Smooth muscle cell (in vitro differentiated cells): ENCODE measurements at regions not wholly inside any gene's neighbourhood (a gene's known extent, or its start where the extent isn't known, plus 50 kb on each side); places are given as distances from the start of the nearest gene placed in this dataset.

ENCODE experiments used
- DNase-seq: peaks from one replicate; lab custom pipeline; 2025; ENCODE audit not compliant: unreplicated experiment; lab: John Stamatoyannopoulos, UW
- H2AFZ ChIP-seq: fragments of 200-600 bp; sonication (generic); 2 replicates; pipeline ENCODE4 v1.6.0; 2016; ENCODE audit warnings: antibody characterized with exemption, low read depth, mild to moderate bottlenecking
- H3F3A ChIP-seq: fragments of 200-600 bp; sonication (generic); 2 replicates; pipeline ENCODE4 v1.6.0; 2017; ENCODE audit warnings: antibody characterized with exemption, low read depth
- H3K27ac ChIP-seq: fragments of 200-600 bp; sonication (generic); 2 replicates; pipeline ENCODE4 v1.5.1; 2016; ENCODE audit warnings: low read depth, mild to moderate bottlenecking
- H3K27me3 ChIP-seq: fragments of 200-600 bp; sonication (generic); 2 replicates; pipeline ENCODE4 v1.6.1; 2016; ENCODE audit warnings: low read depth, mild to moderate bottlenecking
- H3K36me3 ChIP-seq: fragments of 200-600 bp; sonication (generic); 2 replicates; pipeline ENCODE4 v1.5.1; 2016; ENCODE audit warnings: low read depth
- H3K4me1 ChIP-seq: fragments of 200-600 bp; sonication (generic); 2 replicates; pipeline ENCODE4 v1.5.1; 2016; ENCODE audit warnings: low read depth
- H3K4me2 ChIP-seq: fragments of 200-600 bp; sonication (generic); 2 replicates; pipeline ENCODE4 v1.6.0; 2016; ENCODE audit warnings: mild to moderate bottlenecking
- H3K4me3 ChIP-seq: fragments of 200-600 bp; sonication (generic); 2 replicates; pipeline ENCODE4 v1.5.1; 2016; ENCODE audit warnings: mild to moderate bottlenecking
- H3K79me2 ChIP-seq: fragments of 200-600 bp; sonication (generic); 2 replicates; pipeline ENCODE4 v1.6.0; 2016; ENCODE audit warnings: low read depth, mild to moderate bottlenecking
- H3K9ac ChIP-seq: fragments of 200-600 bp; sonication (generic); 2 replicates; pipeline ENCODE4 v1.6.0; 2016; ENCODE audit warnings: low read depth
- H3K9me3 ChIP-seq: fragments of 200-600 bp; sonication (generic); replicated peaks from 2 replicates; pipeline ENCODE4 v1.5.1; 2016; ENCODE audit warnings: low read depth
- H4K20me1 ChIP-seq: fragments of 200-600 bp; sonication (generic); 2 replicates; pipeline ENCODE4 v1.6.0; 2016; ENCODE audit warnings: low read depth
- CTCF ChIP-seq: fragments of 200-600 bp; sonication (generic); IDR thresholded peaks from 2 replicates; pipeline ENCODE4 v1.5.1; 2017; ENCODE audit warnings: borderline replicate concordance, mild to moderate bottlenecking, antibody characterized with exemption; ENCODE audit not compliant: insufficient read depth, poor library complexity, severe bottlenecking
- WGBS: methylation state at CpG from one replicate; pipeline ENCODE4 v1.1.7; 2016; ENCODE audit warnings: low lambda C conversion rate; 5-methylcytosine and 5-hydroxymethylcytosine counted together

- no peak for DNase-seq
- H3K4me3 ChIP-seq = no peak overlapping the region
- H3K4me1 ChIP-seq = no peaks in the 10 kb centered on the region
- peak overlapping the region; percentile 73 for H3K27ac ChIP-seq
- H3K9me3 ChIP-seq = no peaks in the 10 kb centered on the region
- no peak for TF ChIP-seq CTCF
- H3K9ac ChIP-seq = no peak overlapping the region
- H3K4me2 ChIP-seq = no peak overlapping the region
- H3F3A ChIP-seq = peaks cover 7% of the 10 kb centered on the region
- H2AFZ ChIP-seq = no peak overlapping the region
- 80% methylated on average over 1 of the region's 1 CpG for WGBS
- H4K20me1 ChIP-seq = no peaks in the 10 kb centered on the region
- no peaks in the 10 kb centered on the region for H3K27me3 ChIP-seq
- no peaks in the 10 kb centered on the region for H3K36me3 ChIP-seq
- no peaks in the 10 kb centered on the region for H3K79me2 ChIP-seq
Measured at GRCh38 chr10:108789919-108790318, 1133.4 kb downstream of the XPNPEP1 start.

- H3K79me2 ChIP-seq = no peaks in the 10 kb centered on the region
- no peak for DNase-seq
- peaks cover 7% of the 10 kb centered on the region for H3F3A ChIP-seq
- no peaks in the 10 kb centered on the region for H3K4me1 ChIP-seq
- H3K27ac ChIP-seq = peak overlapping the region; percentile 73
- no peak overlapping the region for H2AFZ ChIP-seq
- no peaks in the 10 kb centered on the region for H4K20me1 ChIP-seq
- no peaks in the 10 kb centered on the region for H3K27me3 ChIP-seq
- no peaks in the 10 kb centered on the region for H3K9me3 ChIP-seq
- no peak overlapping the region for H3K4me3 ChIP-seq
- H3K9ac ChIP-seq = no peak overlapping the region
- 67% methylated on average over 2 of the region's 2 CpGs for WGBS
- H3K36me3 ChIP-seq = no peaks in the 10 kb centered on the region
- H3K4me2 ChIP-seq = no peak overlapping the region
- TF ChIP-seq CTCF = no peak
Measured at GRCh38 chr10:108789336-108789735, 1134.0 kb downstream of the XPNPEP1 start.

GRCh38 chr10:108788891-108789290 is 1134.4 kb downstream of the XPNPEP1 start:
- no peaks in the 10 kb centered on the region for H3K9me3 ChIP-seq
- no peak overlapping the region for H3K9ac ChIP-seq
- TF ChIP-seq CTCF = no peak
- H3K79me2 ChIP-seq = no peaks in the 10 kb centered on the region
- H4K20me1 ChIP-seq = no peaks in the 10 kb centered on the region
- H3K27me3 ChIP-seq = no peaks in the 10 kb centered on the region
- H3K27ac ChIP-seq = peak overlapping the region; percentile 73
- H3K4me1 ChIP-seq = no peaks in the 10 kb centered on the region
- WGBS = 94% methylated on average over 1 of the region's 1 CpG
- H3K36me3 ChIP-seq = no peaks in the 10 kb centered on the region
- peaks cover 7% of the 10 kb centered on the region for H3F3A ChIP-seq
- H3K4me3 ChIP-seq = no peak overlapping the region
- DNase-seq = no peak
- no peak overlapping the region for H3K4me2 ChIP-seq
- no peak overlapping the region for H2AFZ ChIP-seq

GRCh38 chr10:108787932-108788331 is 1135.4 kb downstream of the XPNPEP1 start:
- H2AFZ ChIP-seq = no peak overlapping the region
- no peaks in the 10 kb centered on the region for H4K20me1 ChIP-seq
- no peak for DNase-seq
- H3K9ac ChIP-seq = no peak overlapping the region
- no peaks in the 10 kb centered on the region for H3K4me1 ChIP-seq
- TF ChIP-seq CTCF = no peak
- no peak overlapping the region for H3K4me3 ChIP-seq
- no peak overlapping the region for H3K4me2 ChIP-seq
- H3K9me3 ChIP-seq = no peaks in the 10 kb centered on the region
- no peaks in the 10 kb centered on the region for H3K27me3 ChIP-seq
- WGBS = 27% methylated on average over 1 of the region's 1 CpG
- peaks cover 7% of the 10 kb centered on the region for H3F3A ChIP-seq
- no peaks in the 10 kb centered on the region for H3K36me3 ChIP-seq
- peak overlapping the region; percentile 73 for H3K27ac ChIP-seq
- H3K79me2 ChIP-seq = no peaks in the 10 kb centered on the region
